OCI-LY3 (cell line): ENCODE measurements at regions not wholly inside any gene's neighbourhood (a gene's known extent, or its start where the extent isn't known, plus 50 kb on each side); places are given as distances from the start of the nearest gene placed in this dataset.

Source experiments
- H2AFZ ChIP-seq: fragments of 200-600, 300-600 bp; shearing (Covaris generic); 2 replicates; pipeline ENCODE4 v1.6.0; 2014; ENCODE audit warnings: antibody characterized with exemption, low read depth, low read length
- H3K27ac ChIP-seq: fragments of 200-600, 300-600 bp; sonication (generic); 2 replicates; pipeline ENCODE4 v1.5.1; 2014; ENCODE audit warnings: mild to moderate bottlenecking, low read length, moderate library complexity, mixed read lengths
- H3K27me3 ChIP-seq: fragments of 200-600, 300-600 bp; sonication (generic); 2 replicates; pipeline ENCODE4 v1.6.1; 2014; ENCODE audit warnings: low read depth, low read length, mixed read lengths
- H3K36me3 ChIP-seq: fragments of 200-600, 300-600 bp; sonication (generic); replicated peaks from 2 replicates; pipeline ENCODE3; 2014; ENCODE audit warnings: low read depth, low read length, mixed read lengths
- H3K4me1 ChIP-seq: fragments of 300-600, 200-600 bp; sonication (generic); 2 replicates; pipeline ENCODE4 v1.6.1; 2014; ENCODE audit warnings: low read length, mixed read lengths
- H3K4me2 ChIP-seq: fragments of 200-600, 300-600 bp; sonication (generic); 2 replicates; pipeline ENCODE4 v1.6.1; 2014; ENCODE audit warnings: low read length, mixed read lengths
- H3K4me3 ChIP-seq: fragments of 300-600, 200-600 bp; sonication (generic); 2 replicates; pipeline ENCODE4 v1.5.1; 2014; ENCODE audit warnings: antibody characterized with exemption, mild to moderate bottlenecking, low read length, moderate library complexity
- H3K79me2 ChIP-seq: fragments of 300-600, 200-600 bp; shearing (Covaris generic); 2 replicates; pipeline ENCODE4 v1.6.1; 2014; ENCODE audit warnings: mild to moderate bottlenecking, low read length, mixed read lengths
- H3K9ac ChIP-seq: fragments of 300-600, 200-600 bp; shearing (Covaris generic); 2 replicates; pipeline ENCODE4 v1.6.0; 2014; ENCODE audit warnings: mild to moderate bottlenecking, low read length, moderate library complexity
- H3K9me3 ChIP-seq: fragments of 200-600, 300-600 bp; shearing (Covaris generic); 2 replicates; pipeline ENCODE4 v1.6.1; 2014; ENCODE audit warnings: low read length, mixed read lengths; ENCODE audit not compliant: insufficient read depth
- H4K20me1 ChIP-seq: fragments of 200-600, 300-600 bp; sonication (generic); 2 replicates; pipeline ENCODE4 v1.6.1; 2016; ENCODE audit warnings: low read length, mixed read lengths; ENCODE audit not compliant: insufficient read depth
- CTCF ChIP-seq: fragments of 200-600, 300-600 bp; sonication (generic); IDR thresholded peaks from 2 replicates; pipeline ENCODE4 v1.5.1; 2014; ENCODE audit warnings: antibody characterized with exemption, low read length, low read depth
- EZH2phosphoT487 ChIP-seq: fragments of 200-600 bp; shearing (Covaris generic); IDR thresholded peaks from 2 replicates; pipeline ENCODE4 v1.6.1; 2018; ENCODE audit warnings: antibody characterized with exemption, mixed run types, low read depth

- Histone ChIP-seq H3K4me2 (no peak overlapping the region), H3K9ac (no peak overlapping the region), H2AFZ (no peak overlapping the region), H3K36me3 (no peaks in the 10 kb centered on the region), H3K27ac (no peak overlapping the region), H4K20me1 (no peaks in the 10 kb centered on the region), H3K4me3 (no peak overlapping the region), H3K27me3 (no peaks in the 10 kb centered on the region), H3K79me2 (no peaks in the 10 kb centered on the region), H3K4me1 (no peaks in the 10 kb centered on the region), H3K9me3 (no peaks in the 10 kb centered on the region; the same call in 1 of the 2 replicates)
- TF ChIP-seq EZH2phosphoT487 (no peak), CTCF (no peak)
Measured at GRCh38 chr1:5099558-5099957, 445.1 kb downstream of the AJAP1 start.

GRCh38 chr1:5098981-5099385 is 444.6 kb downstream of the AJAP1 start:
- Histone ChIP-seq H3K9me3 (no peaks in the 10 kb centered on the region; the same call in 1 of the 2 replicates), H3K36me3 (no peaks in the 10 kb centered on the region), H3K79me2 (no peaks in the 10 kb centered on the region), H3K4me2 (no peak overlapping the region), H4K20me1 (no peaks in the 10 kb centered on the region), H3K4me3 (no peak overlapping the region), H3K27ac (no peak overlapping the region), H2AFZ (no peak overlapping the region), H3K4me1 (no peaks in the 10 kb centered on the region), H3K27me3 (no peaks in the 10 kb centered on the region), H3K9ac (no peak overlapping the region)
- no peak for TF ChIP-seq CTCF
- no peak for TF ChIP-seq EZH2phosphoT487

GRCh38 chr1:5093042-5093441 is 438.6 kb downstream of the AJAP1 start:
- H3K27ac ChIP-seq = no peak overlapping the region
- no peaks in the 10 kb centered on the region for H3K27me3 ChIP-seq

GRCh38 chr1:5084676-5085075 is 430.3 kb downstream of the AJAP1 start:
- Histone ChIP-seq H3K9ac (no peak overlapping the region), H4K20me1 (no peaks in the 10 kb centered on the region), H3K4me2 (no peak overlapping the region), H3K27me3 (no peaks in the 10 kb centered on the region), H3K4me3 (no peak overlapping the region), H3K36me3 (no peaks in the 10 kb centered on the region), H3K27ac (no peak overlapping the region), H2AFZ (no peak overlapping the region), H3K4me1 (no peaks in the 10 kb centered on the region), H3K9me3 (no peaks in the 10 kb centered on the region), H3K79me2 (no peaks in the 10 kb centered on the region)
- TF ChIP-seq EZH2phosphoT487 (no peak), CTCF (no peak)

More at GRCh38 chr1:5093042-5093441, 438.6 kb downstream of the AJAP1 start:
- no peak overlapping the region for H3K9ac ChIP-seq
- H3K4me3 ChIP-seq = no peak overlapping the region
- TF ChIP-seq EZH2phosphoT487 = no peak
- no peak for TF ChIP-seq CTCF
- no peaks in the 10 kb centered on the region for H3K79me2 ChIP-seq
- no peak overlapping the region for H2AFZ ChIP-seq
- H3K36me3 ChIP-seq = no peaks in the 10 kb centered on the region
- no peak overlapping the region for H3K4me2 ChIP-seq
- peaks cover 3% of the 10 kb centered on the region; the same call in 1 of the 2 replicates for H3K9me3 ChIP-seq
- no peaks in the 10 kb centered on the region for H3K4me1 ChIP-seq
- H4K20me1 ChIP-seq = no peaks in the 10 kb centered on the region
